ENCODE measurements at regions not wholly inside any gene's neighbourhood (a gene's known extent, or its start where the extent isn't known, plus 50 kb on each side); places are given as distances from the start of the nearest gene placed in this dataset.

- Histone ChIP-seq H3K36me3 (no peaks in the 10 kb centered on the region), H3K27me3 (no peaks in the 10 kb centered on the region), H3K4me1 (no peaks in the 10 kb centered on the region), H3K9me3 (no peaks in the 10 kb centered on the region), H3K27ac (no peak overlapping the region), H3K4me3 (no peak overlapping the region)
- intact Hi-C loops (cut with DNase I; ENCODE audit: low total_unique reads) = no loop called here
- no peak for TF ChIP-seq CTCF (IDR thresholded peaks at IDR 0.05)
- DNase-seq = no peak
Observed at GRCh38 chr18:54764786-54765185, 63.5 kb upstream of the RAB27B start.

GRCh38 chr18:54765636-54766375, 62.5 kb upstream of the RAB27B start:
- intact Hi-C loops (cut with DNase I; ENCODE audit: low total_unique reads) = no loop called here
- H3K36me3 ChIP-seq = no peaks in the 10 kb centered on the region
- no peak overlapping the region for H3K4me3 ChIP-seq
- H3K27me3 ChIP-seq = no peaks in the 10 kb centered on the region
- H3K9me3 ChIP-seq = no peaks in the 10 kb centered on the region
- no peak for DNase-seq
- H3K27ac ChIP-seq = no peak overlapping the region
- no peaks in the 10 kb centered on the region for H3K4me1 ChIP-seq
- TF ChIP-seq CTCF (IDR thresholded peaks at IDR 0.05) = no peak

- TF ChIP-seq CTCF (IDR thresholded peaks at IDR 0.05) = no peak
- Histone ChIP-seq H3K9me3 (no peaks in the 10 kb centered on the region), H3K36me3 (no peaks in the 10 kb centered on the region), H3K4me1 (no peaks in the 10 kb centered on the region), H3K27ac (no peak overlapping the region), H3K27me3 (no peaks in the 10 kb centered on the region), H3K4me3 (no peak overlapping the region)
- no peak for DNase-seq
- intact Hi-C loops (cut with DNase I; ENCODE audit: low total_unique reads) = no loop called here
Observed at GRCh38 chr18:54766634-54767033, 61.6 kb upstream of the RAB27B start.

- no peak overlapping the region for H3K4me3 ChIP-seq
- no peak for TF ChIP-seq CTCF (IDR thresholded peaks at IDR 0.05)
- no peaks in the 10 kb centered on the region for H3K27me3 ChIP-seq
- H3K27ac ChIP-seq = no peak overlapping the region
- intact Hi-C loops (cut with DNase I; ENCODE audit: low total_unique reads) = no loop called here
- no peak for DNase-seq
- H3K9me3 ChIP-seq = no peaks in the 10 kb centered on the region
- no peaks in the 10 kb centered on the region for H3K4me1 ChIP-seq
- no peaks in the 10 kb centered on the region for H3K36me3 ChIP-seq
Observed at GRCh38 chr18:54767098-54767497, 61.2 kb upstream of the RAB27B start.

GRCh38 chr18:54769526-54770464, 58.5 kb upstream of the RAB27B start:
- Histone ChIP-seq H3K27ac (no peak overlapping the region), H3K27me3 (no peaks in the 10 kb centered on the region), H3K9me3 (no peaks in the 10 kb centered on the region), H3K36me3 (no peaks in the 10 kb centered on the region), H3K4me1 (no peaks in the 10 kb centered on the region), H3K4me3 (no peak overlapping the region)
- no peak for TF ChIP-seq CTCF (IDR thresholded peaks at IDR 0.05)
- intact Hi-C loops (cut with DNase I; ENCODE audit: low total_unique reads) = no loop called here
- DNase-seq = no peak

Data from tibial artery (tissue), 4 donors.